HG03520 (cell line): ENCODE measurements at regions not wholly inside any gene's neighbourhood (a gene's known extent, or its start where the extent isn't known, plus 50 kb on each side); places are given as distances from the start of the nearest gene placed in this dataset.
"Not testable (repeated sequence)": the region's sequence is repeated elsewhere in the genome, so short reads cannot be mapped to it uniquely, and the experiment has no call there.

Source experiments
- ATAC-seq: cut with Tn5 transposase; IDR thresholded peaks from one replicate; pipeline ENCODE4 v1.9.1; 2021; ENCODE audit warnings: mild to moderate bottlenecking, moderate library complexity; ENCODE audit not compliant: unreplicated experiment

DNA sequence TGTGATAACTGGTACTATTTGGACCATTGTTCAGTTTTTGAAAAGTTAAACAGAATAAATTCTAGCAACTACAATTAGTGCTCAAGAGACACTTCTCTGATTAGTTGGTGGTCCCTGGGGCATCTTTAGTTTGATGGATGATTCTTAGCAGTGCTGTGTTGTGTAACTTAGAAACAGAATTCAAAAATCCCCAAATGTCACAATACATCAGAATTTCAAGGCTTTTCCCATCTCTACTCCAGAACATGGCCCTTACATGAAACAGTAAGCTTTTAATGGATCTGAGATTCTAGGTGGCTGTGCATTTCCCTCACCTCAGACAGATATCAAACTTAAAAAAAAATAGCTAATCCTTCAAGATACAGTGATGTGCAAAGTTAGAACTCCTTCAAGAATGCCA, 104.4 kb upstream of the CXCL13 start:
- no peak for ATAC-seq

DNA sequence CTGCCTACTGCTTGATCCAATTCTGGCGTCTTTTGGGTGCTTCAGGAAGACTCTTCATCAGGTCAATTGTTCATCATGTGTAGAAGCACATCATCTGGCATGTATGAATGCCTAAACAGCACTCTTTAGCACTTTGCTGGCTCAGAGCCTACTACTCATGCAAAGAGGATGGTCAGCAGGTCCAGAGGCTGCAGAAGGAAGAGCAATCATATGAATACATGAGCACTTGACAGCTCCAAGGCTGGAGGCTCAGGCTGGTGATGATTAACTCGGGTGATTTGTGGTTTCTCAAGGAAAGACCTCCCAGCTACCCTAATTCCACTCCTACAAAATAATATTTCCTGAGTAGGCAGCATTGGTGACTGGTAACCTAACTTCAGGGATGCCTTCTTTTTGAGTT, 103.8 kb upstream of the CXCL13 start:
- no peak for ATAC-seq

DNA sequence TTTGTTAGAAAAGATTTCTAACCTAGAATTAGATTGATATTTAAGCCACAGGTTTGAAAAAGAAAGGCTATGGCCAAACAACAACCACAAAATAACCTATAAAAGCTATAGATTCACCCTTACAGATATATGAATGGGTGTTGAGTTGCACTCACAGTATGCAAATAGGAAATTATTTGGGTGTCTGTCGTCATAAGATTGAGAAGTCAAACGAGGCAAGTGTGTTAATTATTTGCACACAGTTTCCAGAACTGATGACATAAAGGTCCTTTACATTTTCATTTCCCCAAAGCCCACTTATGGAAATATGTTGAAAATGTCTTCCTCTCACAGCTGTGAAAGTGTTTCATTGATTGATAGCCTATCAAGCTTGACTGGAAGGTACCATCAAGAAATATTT, 101.2 kb upstream of the CXCL13 start:
- ATAC-seq: no peak

DNA sequence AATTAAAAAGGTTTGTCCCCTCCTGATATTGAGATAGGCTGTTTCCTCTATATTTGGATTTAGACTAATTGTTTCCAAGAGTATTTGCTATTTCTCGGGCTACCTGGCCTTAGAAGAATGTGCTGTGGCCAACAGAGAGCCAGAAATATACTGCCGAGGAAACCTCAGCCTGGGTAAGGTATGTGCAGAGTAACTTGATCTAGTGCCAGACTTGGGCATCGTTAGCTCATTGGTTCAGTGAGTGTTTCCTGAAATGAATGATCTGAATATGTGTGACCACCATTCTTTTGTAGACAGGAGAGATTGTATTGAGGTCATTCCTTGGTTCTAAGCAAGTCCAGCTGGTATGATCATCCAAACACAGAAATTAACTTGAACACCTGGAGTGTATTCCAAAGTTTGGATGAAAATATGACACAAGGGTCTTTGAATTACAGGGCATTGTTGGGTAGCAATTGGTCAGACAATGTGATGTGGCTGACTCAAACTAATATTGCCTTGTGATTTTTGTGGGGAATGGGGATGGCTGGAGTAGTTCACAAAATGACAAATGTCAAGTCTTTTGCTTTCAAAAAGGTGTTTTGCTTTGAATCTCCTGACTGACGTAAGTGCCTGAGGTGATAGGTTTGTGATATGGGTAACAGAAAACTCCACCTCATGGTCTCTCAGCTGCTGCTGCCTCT, 100.2 kb upstream of the CXCL13 start:
- no peak for ATAC-seq

DNA sequence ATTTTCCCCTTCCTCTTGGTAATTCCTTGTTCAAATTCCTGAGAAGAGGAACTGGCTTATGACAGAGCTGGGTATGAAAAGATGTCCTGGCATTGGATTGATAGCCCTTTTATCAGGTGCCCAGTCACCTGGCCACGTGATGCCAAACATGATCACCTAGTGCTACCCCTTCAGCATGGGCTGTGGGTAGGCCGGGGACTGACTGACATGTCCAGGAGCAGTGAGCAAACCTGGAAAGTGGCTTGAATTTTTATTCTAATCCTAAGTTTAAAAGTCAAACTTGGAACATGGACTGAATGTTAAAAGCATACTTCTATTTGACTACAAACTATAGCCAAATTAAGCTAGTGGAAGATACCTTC, 99.7 kb upstream of the CXCL13 start:
- ATAC-seq: no peak

DNA sequence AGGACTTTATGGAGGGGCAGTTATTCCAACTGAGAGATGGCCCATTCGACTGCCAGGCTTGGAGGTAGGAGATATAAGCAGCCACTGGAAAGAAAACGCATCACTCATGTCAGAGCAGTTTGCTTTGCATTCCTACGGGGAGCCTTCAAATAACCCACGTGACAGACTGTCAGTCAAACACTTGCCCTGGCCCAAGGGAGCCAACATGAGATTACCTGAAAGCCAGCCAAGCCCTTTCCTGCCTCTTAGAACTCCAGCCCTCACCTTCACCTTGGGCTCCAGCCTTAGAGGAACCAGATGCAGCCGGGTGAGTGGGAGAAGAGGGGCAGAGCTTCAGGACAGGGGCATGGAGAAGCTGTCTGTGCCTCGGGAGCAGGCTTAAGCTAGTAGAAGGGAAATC, 95.3 kb upstream of the CXCL13 start:
- no peak for ATAC-seq

DNA sequence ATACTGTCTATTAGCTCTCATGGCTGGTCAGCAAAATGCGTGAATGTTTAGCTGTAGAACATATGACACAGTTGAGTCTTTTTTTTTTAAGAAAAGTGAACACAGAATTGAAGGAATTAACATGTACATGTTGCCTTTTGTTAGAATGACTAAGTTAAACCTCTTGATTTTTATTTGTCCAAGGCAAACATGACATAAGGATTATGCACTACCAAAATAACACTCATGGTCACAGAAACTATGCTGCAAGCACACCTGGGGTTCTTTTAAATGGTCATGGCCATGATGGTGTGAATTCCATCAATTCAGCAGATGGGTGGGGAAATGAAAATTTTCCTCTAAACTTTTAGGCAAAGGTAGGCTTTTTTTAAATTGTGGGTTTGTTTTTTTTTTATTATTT, 80.1 kb upstream of the CXCL13 start:
- no peak for ATAC-seq

DNA sequence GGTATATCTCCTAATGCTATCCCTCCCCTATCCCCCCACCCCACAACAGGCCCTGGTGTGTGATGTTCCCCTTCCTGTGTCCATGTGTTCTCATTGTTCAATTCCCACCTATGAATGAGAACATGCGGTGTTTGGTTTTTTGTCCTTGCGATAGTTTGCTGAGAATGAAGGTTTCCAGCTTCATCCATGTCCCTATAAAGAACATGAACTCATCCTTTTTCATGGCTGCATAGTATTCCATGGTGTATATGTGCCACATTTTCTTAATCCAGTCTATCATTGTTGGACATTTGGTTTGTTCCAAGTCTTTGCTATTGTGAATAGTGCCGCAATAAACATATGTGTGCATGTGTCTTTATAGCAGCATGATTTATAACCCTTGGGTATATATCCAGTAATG, 77.7 kb upstream of the CXCL13 start:
- ATAC-seq: not testable (repeated sequence)

DNA sequence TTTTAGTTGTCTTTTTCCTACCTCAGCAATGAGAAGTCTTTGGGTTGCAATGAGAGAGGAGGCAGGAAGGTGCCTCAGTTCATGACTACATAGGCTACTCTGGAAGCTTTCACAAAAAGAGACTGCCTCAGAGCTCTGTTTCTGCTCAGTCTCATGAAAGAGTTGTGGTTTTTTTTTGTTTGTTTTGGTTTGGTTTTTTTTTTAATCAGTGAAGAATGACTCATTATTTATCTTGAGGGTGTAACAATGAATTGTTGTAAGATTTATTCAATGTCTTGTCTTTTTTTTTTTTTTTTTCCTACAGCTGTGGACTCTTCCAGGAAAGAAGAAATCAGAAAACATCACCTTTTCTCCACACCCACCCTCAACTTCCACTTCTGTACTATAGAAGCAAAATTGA, 67.5 kb upstream of the CXCL13 start:
- no peak for ATAC-seq

DNA sequence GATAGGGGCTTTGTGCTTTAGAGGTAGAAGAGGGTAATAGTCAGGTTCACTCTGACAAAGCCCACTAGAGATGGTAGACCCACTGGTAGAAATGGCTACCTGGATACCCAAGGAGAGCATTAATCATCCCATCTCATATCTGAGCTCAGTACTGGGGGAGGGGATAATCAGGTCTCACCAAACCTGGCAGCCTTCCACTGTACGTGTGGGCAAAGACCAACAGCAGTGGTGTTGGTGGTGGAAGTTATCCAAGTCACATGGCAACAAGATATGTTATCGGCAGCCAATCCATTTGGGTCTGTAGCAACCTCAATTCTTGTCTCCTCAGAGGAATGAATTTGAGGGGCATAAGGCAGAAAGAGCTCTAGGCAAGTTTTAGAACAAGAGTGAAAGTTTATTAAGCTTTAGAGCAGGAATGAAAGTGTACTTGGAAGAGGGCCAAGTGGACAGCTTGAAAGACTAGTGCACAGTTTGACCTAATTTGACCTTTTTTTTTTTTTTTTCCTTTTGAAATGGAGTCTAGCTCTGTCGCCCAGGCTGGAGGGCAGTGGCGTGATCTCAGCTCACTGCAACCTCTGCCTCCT, 67.0 kb upstream of the CXCL13 start:
- ATAC-seq: no peak
